Type B pancreatic cell (in vitro differentiated cells): ENCODE measurements at regions not wholly inside any gene's neighbourhood (a gene's known extent, or its start where the extent isn't known, plus 50 kb on each side); places are given as distances from the start of the nearest gene placed in this dataset.

Experiments
- DNase-seq: peaks from one replicate; pipeline ENCODE4 v3.0.0; 2021; ENCODE audit warnings: mixed read lengths; ENCODE audit not compliant: unreplicated experiment; ENCODE audit errors: extremely low spot score
- H3K27ac Mint-ChIP-seq: 2 replicates; pipeline ENCODE4 v1.8.0; 2021; ENCODE audit warnings: mild to moderate bottlenecking, mixed read lengths
- H3K27me3 Mint-ChIP-seq: 2 replicates; pipeline ENCODE4 v1.8.0; 2021; ENCODE audit warnings: mixed read lengths
- H3K36me3 Mint-ChIP-seq: 2 replicates; pipeline ENCODE4 v1.8.0; 2021; ENCODE audit warnings: mixed read lengths
- H3K4me1 Mint-ChIP-seq: one replicate; pipeline ENCODE4 v1.8.0; 2021; ENCODE audit warnings: mixed read lengths; ENCODE audit not compliant: unreplicated experiment
- H3K4me3 Mint-ChIP-seq: 2 replicates; pipeline ENCODE4 v1.8.0; 2021; ENCODE audit warnings: mild to moderate bottlenecking, mixed read lengths
- H3K9me3 Mint-ChIP-seq: 2 replicates; pipeline ENCODE4 v1.8.0; 2021; ENCODE audit warnings: mixed read lengths
- CTCF ChIP-seq: fragments of 200-600 bp; sonication (generic); conservative IDR thresholded peaks from 2 replicates; pipeline ENCODE4 v1.5.0; 2021; ENCODE audit warnings: antibody characterized with exemption, mild to moderate bottlenecking

- DNase-seq, result no peak
- Mint-ChIP-seq H3K27ac (no peak overlapping the region), H3K4me3 (no peak overlapping the region), H3K27me3 (no peaks in the 10 kb centered on the region), H3K9me3 (no peaks in the 10 kb centered on the region), H3K36me3 (no peaks in the 10 kb centered on the region), H3K4me1 (no peaks in the 10 kb centered on the region)
- TF ChIP-seq CTCF, result no peak
Measured at GRCh38 chr2:53173698-53174455, 593.7 kb upstream of the CHAC2 start.

- H3K36me3 Mint-ChIP-seq, result no peaks in the 10 kb centered on the region
- no peaks in the 10 kb centered on the region for H3K4me1 Mint-ChIP-seq
- no peak for TF ChIP-seq CTCF
- no peak overlapping the region for H3K27ac Mint-ChIP-seq
- no peaks in the 10 kb centered on the region for H3K9me3 Mint-ChIP-seq
- H3K4me3 Mint-ChIP-seq, result no peak overlapping the region
- no peaks in the 10 kb centered on the region for H3K27me3 Mint-ChIP-seq
- no peak for DNase-seq
Measured at GRCh38 chr2:53173091-53173490, 594.5 kb upstream of the CHAC2 start.

GRCh38 chr2:53170466-53170865 is 597.1 kb upstream of the CHAC2 start:
- no peak for TF ChIP-seq CTCF
- Mint-ChIP-seq H3K9me3 (no peaks in the 10 kb centered on the region), H3K27me3 (no peaks in the 10 kb centered on the region), H3K36me3 (no peaks in the 10 kb centered on the region), H3K4me3 (no peak overlapping the region), H3K27ac (no peak overlapping the region), H3K4me1 (no peaks in the 10 kb centered on the region)
- DNase-seq, result no peak

GRCh38 chr2:53167227-53167626 is 600.4 kb upstream of the CHAC2 start:
- H3K27me3 Mint-ChIP-seq, result no peaks in the 10 kb centered on the region
- no peak overlapping the region for H3K27ac Mint-ChIP-seq

GRCh38 chr2:53150146-53150545 is 617.5 kb upstream of the CHAC2 start:
- no peaks in the 10 kb centered on the region for H3K9me3 Mint-ChIP-seq
- no peak for DNase-seq
- no peaks in the 10 kb centered on the region for H3K27me3 Mint-ChIP-seq
- no peak overlapping the region for H3K27ac Mint-ChIP-seq
- H3K4me1 Mint-ChIP-seq, result peaks cover 5% of the 10 kb centered on the region
- no peaks in the 10 kb centered on the region for H3K36me3 Mint-ChIP-seq
- no peak overlapping the region for H3K4me3 Mint-ChIP-seq
- no peak for TF ChIP-seq CTCF

More at GRCh38 chr2:53167227-53167626, 600.4 kb upstream of the CHAC2 start:
- H3K4me3 Mint-ChIP-seq, result no peak overlapping the region
- no peak for DNase-seq
- no peak for TF ChIP-seq CTCF
- no peaks in the 10 kb centered on the region for H3K4me1 Mint-ChIP-seq
- H3K36me3 Mint-ChIP-seq, result no peaks in the 10 kb centered on the region
- H3K9me3 Mint-ChIP-seq, result no peaks in the 10 kb centered on the region
